ENCODE measurements at regions not wholly inside any gene's neighbourhood (a gene's known extent, or its start where the extent isn't known, plus 50 kb on each side); places are given as distances from the start of the nearest gene placed in this dataset.

- TF ChIP-seq MXI1 (IDR thresholded peaks at IDR 0.05; ENCODE audit: low read depth, low read length) (no peak), ELF1 (IDR thresholded peaks at IDR 0.05) (no peak), NRF1 (IDR thresholded peaks at IDR 0.05; ENCODE audit: low read depth, low read length) (no peak), YY1 (IDR thresholded peaks at IDR 0.05; ENCODE audit: low read depth) (no peak), POLR2AphosphoS5 (IDR thresholded peaks at IDR 0.05; ENCODE audit: low read depth, low read length) (no peak)
These were observed 153.1 kb downstream of the PCSK1 start (continued) for GRCh38 chr5:96279801-96280542.

- Histone ChIP-seq H3K27ac (ENCODE audit: low read depth in 2 of 2, low read length in 1 of 2) (no peak overlapping the region), H3K4me2 (no peak overlapping the region), H2AFZ (ENCODE audit: low read depth) (no peak overlapping the region), H3K4me3 (ENCODE audit: low read depth in 2 of 2, low read length in 1 of 2) (no peak overlapping the region), H3K27me3 (ENCODE audit: insufficient read depth) (no peaks in the 10 kb centered on the region), H3K79me2 (ENCODE audit: insufficient read depth) (no peaks in the 10 kb centered on the region), H3K4me1 (ENCODE audit: control insufficient read depth in 1 of 2, insufficient read depth in 2 of 2, low read depth in 1 of 2, low read length in 1 of 2) (peaks cover 0 to 7% of the 10 kb centered on the region in 2 experiments; a peak in 2 of 4 replicates), H3K36me3 (replicated peaks in 1 of 2; ENCODE audit: control insufficient read depth in 1 of 2, insufficient read depth in 2 of 2, low read length in 1 of 2) (no peaks in the 10 kb centered on the region), H3K9me2 (no peaks in the 10 kb centered on the region), H3K9me3 (no peaks in the 10 kb centered on the region), H4K20me1 (ENCODE audit: insufficient read depth) (no peaks in the 10 kb centered on the region), H3F3A (replicated peaks; ENCODE audit: insufficient read depth) (no peaks in the 10 kb centered on the region), H3K9ac (no peak overlapping the region)
- ChIA-PET CTCF (interaction anchor here (0.9 to 1.0 kb wide), 2 partner anchors 47 to 247 kb away, joined by 3 read pairs; no protein-coding TSS in a partner anchor), POLR2A (no interaction called here)
- TF ChIP-seq EZH2phosphoT487 (IDR thresholded peaks at IDR 0.05; ENCODE audit: borderline replicate concordance, low read depth) (no peak), EP300 (IDR thresholded peaks at IDR 0.05; ENCODE audit: borderline replicate concordance in 1 of 2, low read depth in 1 of 2, low read length in 1 of 2) (no peak), CHD2 (IDR thresholded peaks at IDR 0.05; ENCODE audit: low read length, partially characterized antibody) (no peak), JUND (IDR thresholded peaks at IDR 0.05) (no peak), RXRA (IDR thresholded peaks at IDR 0.05; ENCODE audit: borderline replicate concordance, low read depth) (no peak), GABPA (IDR thresholded peaks at IDR 0.05; ENCODE audit: low read depth) (no peak), USF2 (IDR thresholded peaks at IDR 0.05; ENCODE audit: borderline replicate concordance, low read depth, low read length) (no peak), TCF12 (IDR thresholded peaks at IDR 0.05) (no peak), TAF1 (IDR thresholded peaks at IDR 0.05; ENCODE audit: borderline replicate concordance, low read depth, low read length) (no peak), FOXM1 (IDR thresholded peaks at IDR 0.05; ENCODE audit: low read depth) (no peak), RAD21 (IDR thresholded peaks at IDR 0.05; ENCODE audit: low read length) (no peak), RFX5 (IDR thresholded peaks at IDR 0.05; ENCODE audit: low read length) (no peak), PBX3 (IDR thresholded peaks at IDR 0.05) (no peak)
- DNase-seq: no peak
- WGBS (ENCODE audit: low lambda C conversion rate): 98% methylated on average over 3 of the region's 3 CpGs
These were observed 154.1 kb downstream of the PCSK1 start for GRCh38 chr5:96278981-96279380.

All from SK-N-SH (cell line).